Activated CD8-positive, alpha-beta memory T cell treated with anti-CD3 and anti-CD28 coated beads, Interleukin-2, amount 50 U/mL, for 24 hours (primary cell): ENCODE measurements at regions not wholly inside any gene's neighbourhood (a gene's known extent, or its start where the extent isn't known, plus 50 kb on each side); places are given as distances from the start of the nearest gene placed in this dataset.
"Not testable (repeated sequence)": the region's sequence is repeated elsewhere in the genome, so short reads cannot be mapped to it uniquely, and the experiment has no call there.

ENCODE experiments used
- DNase-seq: peaks from one replicate; pipeline ENCODE4 v3.0.0-alpha.2; 2020; ENCODE audit errors: extremely low read depth

- no peak for DNase-seq
These were observed 135.4 kb upstream of the GPR12 start for GRCh38 chr13:26895808-26896466.

DNA sequence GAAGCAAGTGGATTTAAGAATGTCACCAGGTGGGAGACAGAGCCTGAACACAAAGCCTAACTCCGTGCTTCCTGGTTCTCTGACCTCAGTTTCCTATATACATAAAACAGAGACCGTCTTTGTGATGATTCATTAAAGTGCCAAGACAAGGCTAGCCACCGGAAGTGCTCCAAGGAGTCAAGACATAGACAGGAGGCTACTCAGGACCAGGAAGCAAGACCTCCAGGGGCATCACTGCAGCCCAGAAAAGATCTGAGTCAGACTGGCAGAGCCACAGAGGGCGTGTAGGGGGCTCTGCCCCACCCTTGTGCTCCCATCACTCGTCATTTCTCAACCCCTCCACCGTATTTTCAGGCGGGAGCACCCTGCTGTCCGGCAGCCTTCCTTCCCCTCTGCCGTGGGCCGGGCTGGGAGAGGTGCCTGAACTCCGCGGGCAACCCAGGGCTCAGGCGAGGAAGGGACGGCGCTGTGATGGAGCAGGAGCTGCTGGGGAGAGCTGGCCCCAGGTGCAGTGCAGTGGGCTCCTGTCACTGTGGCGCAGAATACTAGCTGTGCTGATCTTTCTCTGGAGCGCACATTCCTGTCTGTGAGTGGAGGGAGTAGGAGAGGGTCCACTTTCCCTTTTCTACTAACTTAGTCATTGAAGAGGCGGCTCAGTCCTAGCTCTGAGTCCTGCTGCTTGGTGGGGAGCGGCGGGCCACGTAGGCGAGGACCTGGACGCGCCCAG is 134.7 kb upstream of the GPR12 start:
- DNase-seq = no peak

GRCh38 chr13:26888632-26889031 is 128.0 kb upstream of the GPR12 start:
- DNase-seq = no peak

DNA sequence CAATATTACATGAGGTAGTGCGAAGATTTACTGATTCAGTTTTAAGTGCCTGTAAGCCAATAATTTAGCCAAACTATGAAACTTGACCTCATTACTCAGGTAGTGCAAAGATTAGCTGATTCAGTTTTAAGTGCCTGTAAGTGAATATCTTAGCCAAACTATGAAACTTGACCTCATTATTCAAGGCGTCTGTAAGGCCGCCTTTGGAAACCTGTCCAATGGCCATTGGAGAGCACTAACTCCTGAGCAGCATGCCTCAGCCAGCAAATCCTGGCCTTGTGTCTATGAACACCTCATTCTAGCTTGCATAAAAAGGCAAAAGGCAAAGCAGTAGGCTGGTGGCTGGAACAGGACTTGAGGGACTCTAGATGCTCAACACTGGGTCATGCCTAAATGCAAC is 127.0 kb upstream of the GPR12 start:
- DNase-seq = no peak

GRCh38 chr13:26883613-26884257 is 123.1 kb upstream of the GPR12 start:
- no peak for DNase-seq

DNA sequence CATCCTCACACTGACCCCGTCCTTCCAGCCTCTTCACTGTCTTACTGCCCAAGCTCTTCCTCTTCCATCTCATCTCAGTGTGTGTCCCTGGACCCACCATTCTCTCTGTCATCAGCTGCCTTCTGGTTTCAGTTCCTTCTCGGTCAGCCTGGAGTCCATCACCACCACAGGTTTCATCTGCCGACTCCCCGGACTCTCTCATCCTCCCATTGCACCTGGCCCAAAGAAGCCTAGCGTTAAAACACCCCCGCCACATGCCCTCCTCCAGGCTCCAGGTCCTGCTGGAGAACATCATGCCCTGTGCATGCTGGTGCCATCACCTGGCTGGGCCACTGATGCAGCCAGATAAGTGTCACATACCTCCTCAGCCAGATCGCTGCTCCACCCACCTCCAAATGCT is 122.1 kb upstream of the GPR12 start:
- DNase-seq = no peak

- DNase-seq = no peak
These were observed 120.6 kb upstream of the GPR12 start for GRCh38 chr13:26881154-26881553.

DNA sequence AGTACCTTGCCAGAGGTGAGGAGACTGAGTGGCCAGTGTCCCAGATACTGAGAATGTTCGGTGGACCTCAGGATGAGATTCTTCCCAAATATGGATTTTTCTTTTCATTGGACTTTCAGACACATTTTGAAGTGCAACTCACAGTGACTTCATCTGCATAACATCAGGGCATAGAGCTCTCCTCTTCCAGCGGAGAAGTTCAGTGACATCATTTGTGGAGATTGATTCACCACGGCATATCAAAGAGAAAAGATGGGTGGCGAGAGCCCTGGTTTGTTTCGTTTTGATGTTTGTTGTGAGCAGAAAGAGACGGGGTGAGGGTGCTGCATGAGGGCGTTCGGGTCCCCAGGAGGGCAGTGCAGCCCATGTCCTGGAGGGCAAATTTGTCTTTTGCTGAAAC is 120.1 kb upstream of the GPR12 start:
- no peak for DNase-seq

GRCh38 chr13:26878438-26878837 is 117.9 kb upstream of the GPR12 start:
- DNase-seq = no peak

GRCh38 chr13:26873386-26873698 is 112.8 kb upstream of the GPR12 start:
- DNase-seq = no peak

DNA sequence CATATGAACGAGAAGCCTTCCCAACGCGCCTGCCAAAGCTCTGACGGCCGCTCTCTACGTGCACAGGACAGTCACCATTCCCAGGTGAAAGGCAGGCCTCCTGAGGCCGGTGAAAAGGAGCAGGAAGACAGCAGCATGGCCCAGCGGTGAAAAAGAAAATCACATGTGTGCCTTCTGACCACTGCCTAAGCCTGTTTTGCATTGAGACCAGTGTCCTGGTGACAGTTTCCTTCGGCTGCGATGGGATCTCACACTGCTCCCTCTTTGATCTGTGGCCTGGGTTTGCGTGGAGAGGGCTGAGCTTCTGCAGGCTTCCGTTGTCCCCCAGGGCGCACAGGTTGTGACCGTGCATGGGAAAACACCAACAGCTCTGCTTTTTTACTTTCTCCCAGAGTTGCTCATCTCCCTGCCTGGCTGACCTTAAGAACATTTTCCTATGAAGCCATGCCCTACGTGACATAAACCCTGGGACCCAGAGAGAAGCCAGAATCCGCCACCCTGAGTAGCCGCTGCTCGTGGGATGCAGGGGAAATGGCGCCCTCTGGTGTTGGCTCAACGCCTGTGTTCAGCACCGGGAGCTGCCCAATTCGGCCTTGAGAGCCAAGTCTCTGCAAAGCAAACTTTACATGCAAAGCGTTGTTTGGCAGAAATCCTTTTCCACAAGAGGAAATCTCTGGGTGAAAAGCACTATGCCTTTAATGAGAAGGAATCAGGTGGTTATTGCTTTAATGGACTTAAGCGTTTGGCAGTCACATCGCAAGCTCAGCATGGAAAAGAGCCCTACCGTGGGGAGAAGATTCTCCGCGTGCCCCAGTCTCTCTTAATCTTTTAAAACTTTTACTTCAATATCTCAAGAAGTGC is 112.2 kb upstream of the GPR12 start:
- no peak for DNase-seq

DNA sequence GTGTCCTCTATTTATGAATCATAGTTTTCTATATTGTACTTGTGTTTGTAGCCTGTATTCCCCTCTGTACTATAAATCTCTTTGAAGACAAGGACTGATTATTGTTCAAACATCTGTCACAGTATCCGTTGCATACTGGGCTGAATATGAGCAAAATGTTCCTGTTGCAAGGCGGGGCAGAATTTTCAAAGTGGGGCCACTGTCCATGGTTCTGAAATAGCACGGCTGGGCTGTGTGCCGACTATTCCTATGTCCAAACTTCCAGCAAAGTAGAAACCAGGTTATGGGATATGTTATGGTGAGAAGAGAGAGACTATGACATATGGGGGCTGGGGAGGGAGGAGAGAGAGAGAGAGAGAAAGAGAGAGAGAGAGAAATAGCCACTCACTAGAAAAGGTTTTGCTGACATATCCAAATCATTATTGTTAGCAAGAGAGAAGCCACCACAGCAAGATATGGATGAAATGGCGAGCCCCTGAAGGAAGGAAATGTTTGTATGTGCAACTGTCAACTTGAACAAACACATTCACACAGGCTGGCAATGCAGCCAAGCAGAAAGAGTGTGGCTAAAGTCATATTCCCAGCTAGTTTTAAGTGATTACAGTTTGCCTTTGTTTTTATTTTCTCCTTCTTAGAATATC is 107.0 kb upstream of the GPR12 start:
- no peak for DNase-seq

- DNase-seq = no peak
These were observed 104.0 kb upstream of the GPR12 start for GRCh38 chr13:26864576-26864975.

- no peak for DNase-seq
These were observed 101.4 kb upstream of the GPR12 start for GRCh38 chr13:26861941-26862340.

DNA sequence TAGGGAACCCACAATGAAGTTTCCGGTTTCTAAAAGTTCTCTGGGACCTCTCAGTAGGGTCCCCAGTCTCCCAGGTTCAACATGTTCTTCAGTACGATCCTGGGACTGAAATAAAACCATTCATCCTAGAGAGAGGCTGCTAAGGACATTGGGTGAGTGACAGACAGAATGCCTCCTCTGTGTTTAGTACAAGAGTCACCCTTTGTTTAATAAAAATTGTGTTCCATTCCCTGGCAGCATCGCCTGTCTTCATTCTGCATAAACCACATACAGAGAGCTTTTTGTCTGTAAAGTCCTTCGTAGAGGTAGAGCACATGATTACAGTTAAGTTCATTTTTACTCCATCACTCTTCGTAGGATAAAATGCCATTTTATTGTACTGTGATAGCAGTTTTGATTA is 95.3 kb upstream of the GPR12 start:
- DNase-seq = no peak

DNA sequence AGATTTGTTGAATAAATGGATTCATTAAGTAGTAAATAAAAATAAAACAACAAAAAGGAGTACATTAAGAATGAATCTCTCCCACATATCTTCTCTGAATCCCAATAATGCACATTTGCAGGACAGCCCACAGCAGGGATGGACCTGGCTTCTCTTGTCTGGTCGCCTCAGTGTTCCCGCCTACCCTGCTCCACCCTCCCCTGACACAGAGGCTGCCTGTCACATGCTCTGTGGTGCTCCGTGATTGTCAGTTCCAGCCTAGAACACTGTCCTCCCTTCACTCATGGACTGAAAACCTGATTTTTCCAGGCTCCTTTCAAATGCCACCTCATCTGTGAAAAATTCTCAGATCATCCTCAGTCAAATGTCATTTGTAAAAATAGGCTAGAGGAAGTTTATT is 94.5 kb upstream of the GPR12 start:
- no peak for DNase-seq

DNA sequence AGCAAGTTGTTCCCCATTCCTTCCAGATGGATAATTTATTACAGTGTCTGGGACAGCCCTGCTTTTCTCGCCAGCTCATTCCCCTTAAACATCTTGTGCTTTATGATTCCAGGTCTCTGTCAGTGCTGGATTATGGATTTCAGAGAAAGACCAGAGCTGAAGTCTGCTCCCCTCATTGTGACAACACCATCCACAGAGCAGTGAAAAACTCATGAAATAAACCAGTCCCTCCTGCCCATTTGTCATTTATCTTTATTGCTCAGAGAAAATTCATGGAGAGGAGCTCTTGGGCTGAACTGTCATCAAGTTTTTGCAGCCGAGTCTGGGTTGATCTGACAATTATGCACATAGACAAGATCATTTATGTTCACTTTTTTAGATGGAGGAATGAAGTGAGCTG is 92.7 kb upstream of the GPR12 start:
- no peak for DNase-seq

GRCh38 chr13:26847281-26847680 is 86.7 kb upstream of the GPR12 start:
- DNase-seq = no peak

- DNase-seq = not testable (repeated sequence)
These were observed 84.5 kb upstream of the GPR12 start for GRCh38 chr13:26845063-26845462.

- DNase-seq = no peak
These were observed 79.1 kb upstream of the GPR12 start for GRCh38 chr13:26839682-26840081.

DNA sequence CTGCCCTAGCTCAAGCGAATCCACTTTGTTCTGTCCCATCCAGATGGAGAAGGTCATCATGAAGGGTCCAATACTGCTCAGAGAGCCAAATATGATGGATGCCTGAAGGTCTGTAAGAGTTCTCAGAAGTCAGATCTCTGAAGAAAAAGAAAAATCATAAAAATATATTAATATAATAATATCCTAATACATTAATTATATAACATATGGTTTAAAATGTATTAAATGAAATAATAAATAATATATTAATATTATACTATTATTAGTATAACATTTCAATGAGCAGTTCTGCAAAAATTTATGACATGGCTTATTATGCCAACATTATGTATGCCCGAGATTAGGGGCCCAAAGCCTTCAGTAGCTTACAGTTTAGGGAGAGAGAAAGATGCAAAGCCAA is 78.2 kb upstream of the GPR12 start:
- DNase-seq = no peak

GRCh38 chr13:26837997-26838396 is 77.4 kb upstream of the GPR12 start:
- no peak for DNase-seq
